Skin of body (tissue), 1 donor: ENCODE measurements at regions not wholly inside any gene's neighbourhood (a gene's known extent, or its start where the extent isn't known, plus 50 kb on each side); places are given as distances from the start of the nearest gene placed in this dataset.
"Not testable (repeated sequence)": the region's sequence is repeated elsewhere in the genome, so short reads cannot be mapped to it uniquely, and the experiment has no call there.

Experiments used
- DNase-seq: peaks from one replicate; lab custom pipeline; 2025; lab: John Stamatoyannopoulos, UW

DNA sequence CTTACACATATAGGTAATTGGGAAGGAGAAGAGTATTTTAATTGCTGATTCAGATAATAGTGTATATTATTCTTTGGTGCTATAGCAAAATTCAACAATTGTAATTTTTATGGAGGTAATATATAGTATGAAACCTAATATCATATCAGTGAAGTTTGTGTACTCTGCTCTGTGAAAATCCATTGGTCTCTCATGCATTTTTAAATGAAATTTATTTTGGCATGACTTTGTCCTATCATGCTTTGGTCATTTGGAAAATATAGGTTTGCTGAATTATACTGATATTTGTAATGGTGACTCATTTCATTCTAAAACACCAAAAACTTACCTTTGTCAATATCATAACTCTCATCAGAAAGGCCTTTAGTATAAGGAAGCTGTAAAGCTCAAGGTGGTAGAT, 962.0 kb upstream of the NOVA1 start:
- no peak for DNase-seq

DNA sequence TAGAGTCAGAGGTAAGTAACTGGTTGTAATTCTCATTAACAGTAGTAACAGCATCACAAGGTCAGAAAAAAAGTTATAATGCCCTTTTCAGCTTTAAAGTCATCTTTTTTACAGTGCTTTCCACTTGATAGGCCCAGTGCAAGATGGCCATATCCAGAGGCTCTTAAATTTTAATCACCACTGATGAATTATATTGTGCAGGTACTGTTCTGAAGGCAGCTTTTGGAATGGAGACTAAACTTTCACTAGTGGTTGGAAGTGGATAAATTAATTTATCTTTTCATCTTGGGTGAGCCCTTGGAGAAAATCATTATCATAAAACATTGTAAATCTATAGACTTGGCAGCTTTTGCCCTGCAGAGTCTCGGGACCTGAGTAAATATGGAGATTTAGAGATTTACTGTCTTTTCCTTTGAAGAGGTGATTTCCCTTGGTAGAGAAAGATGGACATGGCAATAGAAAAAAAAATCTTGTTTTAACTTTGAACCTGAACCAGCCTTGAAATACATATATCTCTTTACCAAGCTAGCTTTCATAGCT, 969.1 kb upstream of the NOVA1 start:
- DNase-seq: no peak

DNA sequence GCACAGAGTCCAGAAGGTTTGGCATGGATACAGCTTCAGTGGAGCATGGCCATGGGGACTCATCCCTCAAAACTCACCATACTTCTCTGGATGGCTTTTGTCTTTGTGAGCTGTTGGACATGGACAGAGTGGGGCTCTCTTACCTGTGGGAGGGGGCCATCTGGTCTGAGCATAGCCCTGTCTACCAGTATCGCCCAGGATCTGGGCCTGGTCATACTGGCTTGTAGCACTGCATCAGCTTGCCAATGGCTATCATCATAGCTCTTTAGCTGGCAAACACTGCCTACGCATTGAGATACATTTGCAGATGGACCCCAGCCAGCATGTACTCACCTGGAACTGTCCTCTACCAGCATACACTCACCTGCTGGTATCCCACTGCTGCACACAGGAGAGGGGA, 975.2 kb upstream of the NOVA1 start:
- DNase-seq: no peak

DNA sequence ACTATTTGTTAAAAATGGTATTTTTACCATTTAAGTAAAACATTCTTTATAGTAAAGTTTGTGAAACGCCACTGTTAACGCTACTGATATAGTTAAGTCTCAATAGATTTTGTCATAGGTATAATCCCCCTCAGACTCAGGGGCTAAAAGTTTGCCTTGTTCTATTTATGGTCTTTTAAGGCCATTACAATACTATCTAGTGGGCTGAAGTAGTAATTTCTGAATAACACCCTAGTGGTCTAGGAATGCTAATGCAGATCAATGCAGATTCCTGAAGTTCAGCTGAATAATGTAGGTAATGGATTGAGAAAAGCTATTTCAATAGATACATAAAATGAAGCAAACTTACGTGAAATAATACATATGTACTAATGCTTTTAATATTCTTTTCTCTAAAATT, 989.3 kb upstream of the NOVA1 start:
- DNase-seq: no peak

DNA sequence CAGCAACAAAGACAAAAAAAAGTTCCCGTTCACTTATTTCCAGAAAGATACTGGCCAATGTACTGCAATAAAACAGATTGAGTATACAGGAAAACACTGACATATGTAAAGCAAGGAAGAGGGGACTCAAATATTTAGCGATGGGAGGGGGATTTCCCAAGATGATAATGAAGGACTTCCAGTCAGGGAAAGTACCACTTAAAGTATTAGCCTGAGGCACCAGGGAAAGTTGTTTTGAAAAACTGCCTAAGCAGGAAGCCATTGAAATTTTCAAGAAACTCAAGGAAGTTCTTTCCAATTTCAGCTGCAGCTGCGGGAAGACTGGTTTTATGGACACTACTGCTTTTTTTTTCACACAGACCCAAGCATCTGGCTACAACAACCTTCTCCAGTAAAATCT, 1007.4 kb upstream of the NOVA1 start:
- peak; percentile 72 for DNase-seq

DNA sequence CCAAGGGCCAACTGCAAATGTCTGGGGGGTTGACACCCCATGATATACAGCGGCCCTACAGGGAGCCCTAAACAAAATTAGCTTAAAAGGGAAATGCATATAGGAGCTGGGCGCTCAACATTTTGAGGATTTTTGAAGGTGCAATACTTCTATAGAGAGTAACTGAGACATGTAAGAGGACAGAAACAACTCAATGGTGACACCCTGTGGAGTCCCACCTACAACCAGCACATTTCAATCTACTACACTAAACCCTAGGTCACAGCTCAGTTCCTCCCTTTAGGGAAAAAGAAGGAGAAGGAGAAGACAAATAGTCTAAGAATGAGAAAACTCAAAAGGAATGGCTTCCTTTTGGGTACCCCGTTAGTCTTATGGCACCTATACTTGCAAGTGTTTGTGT, 1010.5 kb upstream of the NOVA1 start:
- DNase-seq: no peak

DNA sequence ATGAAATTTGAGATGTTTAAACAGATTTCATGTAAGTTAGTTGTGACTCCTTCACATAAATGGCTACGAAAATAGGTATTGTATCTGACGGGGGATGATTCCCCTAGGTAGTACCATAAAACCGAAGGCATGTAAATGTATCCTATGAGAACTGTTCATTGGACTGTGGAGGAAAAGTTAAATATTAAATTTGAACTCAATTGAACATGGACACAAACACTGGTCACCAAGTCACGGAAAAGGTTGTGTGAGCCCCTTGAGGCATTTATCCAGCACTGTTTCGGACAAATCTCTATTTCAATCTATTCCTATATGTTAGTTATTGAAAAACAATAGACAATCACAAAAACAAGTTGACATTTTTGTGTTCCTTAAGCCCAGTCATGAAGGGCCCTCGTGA, 1014.3 kb upstream of the NOVA1 start:
- no peak for DNase-seq

DNA sequence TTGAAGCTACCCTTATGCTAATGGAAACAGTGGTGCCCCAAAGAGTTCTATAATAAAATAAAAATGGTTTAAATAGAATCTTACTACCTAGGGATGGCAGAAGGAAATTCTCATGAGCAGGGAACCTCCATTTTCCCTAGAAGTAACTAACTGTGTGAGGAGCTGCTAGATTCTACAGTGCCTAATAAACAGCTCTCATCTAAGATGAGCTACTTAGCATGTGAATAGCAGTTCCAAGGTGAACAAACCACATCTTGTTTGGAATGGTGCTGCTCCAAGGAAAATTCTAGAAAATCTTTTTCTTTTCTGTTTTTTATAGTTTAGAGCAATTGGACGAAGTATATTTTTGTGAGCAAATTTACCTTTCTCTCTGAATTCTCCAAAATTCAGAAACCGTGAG, 1015.3 kb upstream of the NOVA1 start:
- no peak for DNase-seq

DNA sequence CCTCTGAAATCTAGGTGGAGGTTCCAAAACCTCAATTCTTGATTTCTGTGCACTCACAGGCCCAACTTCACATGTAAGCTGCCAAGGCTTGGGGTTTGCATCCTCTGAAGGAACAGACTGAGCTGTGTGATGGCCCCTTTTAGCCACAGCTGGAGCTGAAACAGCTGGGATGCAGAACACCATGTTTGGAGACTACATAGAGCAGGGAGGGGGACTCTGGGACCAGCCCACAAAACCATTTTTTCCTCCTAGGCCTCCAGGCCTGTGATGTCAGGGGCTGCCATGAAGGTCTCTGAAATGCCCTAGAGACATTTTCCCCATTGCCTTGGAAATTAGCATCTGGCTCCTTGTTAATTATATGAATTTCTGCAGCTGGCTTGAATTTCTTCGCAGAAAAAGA, 1025.9 kb upstream of the NOVA1 start:
- no peak for DNase-seq

DNA sequence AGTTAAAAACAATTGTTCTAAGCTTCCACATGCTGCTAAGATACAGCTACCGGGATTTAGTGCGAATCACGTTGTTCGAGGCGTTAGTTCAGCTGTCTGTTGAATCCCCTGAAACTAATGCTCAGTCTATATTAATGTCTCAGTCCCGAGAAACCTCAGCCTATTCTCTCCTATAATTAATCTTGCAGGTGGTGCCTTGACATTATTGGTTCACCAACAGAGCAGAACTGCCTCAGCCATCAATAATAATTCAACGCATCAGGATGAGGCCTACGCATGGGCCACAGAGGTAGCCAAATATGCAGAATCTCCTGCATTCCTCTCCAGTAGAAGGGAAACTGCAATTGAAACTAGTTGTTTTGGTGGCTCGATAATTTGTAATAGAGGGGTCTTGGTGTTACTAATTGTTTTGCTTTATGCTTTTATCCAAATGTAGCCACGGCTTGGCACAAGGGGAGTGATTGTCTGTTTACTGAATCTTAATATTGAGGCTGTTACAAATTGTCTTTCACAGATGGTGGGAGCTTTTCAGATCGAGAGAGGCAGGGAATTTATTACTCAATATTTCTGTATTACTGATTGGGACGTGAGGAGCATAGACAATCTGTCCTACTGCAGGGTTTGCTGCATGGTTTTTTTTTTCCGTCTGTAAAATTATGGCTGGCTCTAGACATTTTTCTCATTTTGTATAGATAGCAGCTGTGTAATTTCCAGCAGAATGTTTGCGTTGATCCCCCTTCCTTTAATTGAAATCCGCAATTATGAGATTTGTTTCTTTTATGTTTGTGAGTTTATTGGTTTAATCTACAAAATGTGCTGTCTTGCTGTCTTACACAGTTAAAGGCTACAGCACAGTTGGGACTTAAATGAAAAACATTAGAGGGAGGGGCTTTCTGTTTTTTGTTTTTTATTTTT, 1036.5 kb upstream of the NOVA1 start:
- no peak for DNase-seq

DNA sequence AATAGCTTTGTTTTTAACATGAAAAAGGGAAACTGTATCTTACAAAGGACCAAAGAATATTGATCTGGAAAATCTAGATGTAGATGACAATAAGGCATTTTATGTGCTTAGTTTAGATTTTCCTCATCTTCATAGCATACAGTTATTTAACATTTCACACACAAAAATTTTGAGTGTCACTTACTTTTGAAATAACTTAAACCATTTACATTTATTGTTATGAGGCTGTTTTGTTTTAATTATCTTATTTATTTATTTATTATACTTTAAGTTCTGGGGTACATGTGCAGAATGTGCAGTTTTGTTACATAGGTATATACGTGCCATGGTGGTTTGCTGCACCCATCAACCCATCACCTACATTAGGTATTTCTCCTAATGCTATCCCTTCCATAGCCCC, 1042.9 kb upstream of the NOVA1 start:
- DNase-seq: not testable (repeated sequence)

DNA sequence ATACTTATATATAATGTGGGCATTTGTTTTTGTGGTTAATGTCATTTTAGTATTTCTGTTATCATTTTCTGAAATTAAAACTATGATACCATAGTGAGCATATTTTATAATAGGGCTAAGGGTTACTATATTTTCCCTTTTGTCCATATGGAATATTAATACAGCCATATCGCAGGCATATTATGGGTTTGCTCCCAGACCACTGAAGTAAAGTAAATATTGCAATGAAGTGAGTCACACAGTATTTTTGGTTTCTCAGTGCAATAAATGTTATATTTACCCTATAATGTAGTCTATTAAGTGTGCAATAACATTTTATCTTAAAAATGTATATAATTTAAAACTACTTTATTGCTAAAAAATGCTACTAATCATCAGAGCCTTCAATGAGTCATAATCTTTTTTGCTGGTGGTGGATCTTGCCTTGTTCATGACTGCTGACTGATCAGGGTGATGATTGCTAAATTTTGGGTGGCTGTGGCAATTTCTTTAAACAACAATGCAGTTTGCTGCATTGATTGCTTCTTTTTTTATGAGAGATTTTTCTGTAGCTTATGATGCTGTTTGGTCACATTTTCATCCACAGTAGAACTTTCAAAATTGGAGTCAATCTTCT, 1044.5 kb upstream of the NOVA1 start:
- DNase-seq: no peak

DNA sequence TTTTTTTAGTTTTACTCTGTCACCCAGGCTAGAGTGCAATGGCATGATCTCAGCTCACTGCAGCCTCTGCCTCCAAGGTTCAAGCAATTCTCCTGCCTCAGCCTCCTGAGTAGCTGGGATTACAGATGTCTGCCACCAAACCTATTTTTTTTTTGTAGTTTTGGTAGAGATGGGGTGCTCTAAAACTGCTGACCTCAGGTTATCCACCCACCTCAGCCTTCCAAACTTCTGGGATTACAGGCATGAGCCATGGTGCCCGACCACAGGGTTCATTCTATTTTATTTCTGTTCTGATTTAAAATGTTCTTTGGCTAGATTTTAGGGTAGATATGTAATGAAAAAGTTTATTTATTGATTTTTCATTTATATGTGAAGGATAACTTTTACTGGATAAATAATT, 1062.8 kb upstream of the NOVA1 start:
- no peak for DNase-seq

DNA sequence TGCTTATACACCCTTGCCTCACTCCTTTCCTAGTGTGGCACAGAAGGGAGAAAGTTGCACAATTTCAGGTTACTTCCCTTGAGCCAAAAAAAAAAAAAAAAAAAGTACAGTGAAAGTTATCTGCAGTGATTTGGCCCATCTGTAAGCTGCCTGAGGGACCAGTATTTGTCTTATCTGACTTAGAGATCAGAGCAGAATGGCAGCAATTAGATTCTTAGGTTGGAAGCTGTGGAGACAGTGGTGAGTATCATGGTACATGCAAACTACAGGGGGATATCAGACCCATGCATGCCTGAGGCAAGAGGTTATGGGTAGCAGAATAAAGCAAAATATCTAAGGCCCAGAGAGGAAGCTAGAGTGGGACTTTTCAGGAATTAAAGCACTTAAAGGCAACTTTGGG, 1070.7 kb upstream of the NOVA1 start:
- DNase-seq: no peak

DNA sequence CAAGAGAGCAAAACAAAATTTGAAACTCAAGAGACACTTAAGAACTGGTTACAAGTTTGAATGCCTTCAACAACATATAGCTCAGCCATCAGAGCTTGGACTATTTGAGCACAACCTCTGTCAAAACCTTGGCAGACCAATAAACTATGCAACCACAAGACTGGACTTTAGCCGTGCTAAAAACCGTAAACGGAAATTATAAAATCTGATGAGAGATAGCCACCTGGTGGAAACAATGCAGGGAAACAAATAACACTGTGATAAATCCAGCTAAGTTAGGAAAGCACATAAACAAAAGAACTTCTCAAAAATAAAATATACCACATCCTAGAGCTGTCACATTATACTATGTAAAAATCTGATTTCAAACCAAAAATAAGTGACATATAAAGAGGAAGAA, 1074.2 kb upstream of the NOVA1 start:
- no peak for DNase-seq

DNA sequence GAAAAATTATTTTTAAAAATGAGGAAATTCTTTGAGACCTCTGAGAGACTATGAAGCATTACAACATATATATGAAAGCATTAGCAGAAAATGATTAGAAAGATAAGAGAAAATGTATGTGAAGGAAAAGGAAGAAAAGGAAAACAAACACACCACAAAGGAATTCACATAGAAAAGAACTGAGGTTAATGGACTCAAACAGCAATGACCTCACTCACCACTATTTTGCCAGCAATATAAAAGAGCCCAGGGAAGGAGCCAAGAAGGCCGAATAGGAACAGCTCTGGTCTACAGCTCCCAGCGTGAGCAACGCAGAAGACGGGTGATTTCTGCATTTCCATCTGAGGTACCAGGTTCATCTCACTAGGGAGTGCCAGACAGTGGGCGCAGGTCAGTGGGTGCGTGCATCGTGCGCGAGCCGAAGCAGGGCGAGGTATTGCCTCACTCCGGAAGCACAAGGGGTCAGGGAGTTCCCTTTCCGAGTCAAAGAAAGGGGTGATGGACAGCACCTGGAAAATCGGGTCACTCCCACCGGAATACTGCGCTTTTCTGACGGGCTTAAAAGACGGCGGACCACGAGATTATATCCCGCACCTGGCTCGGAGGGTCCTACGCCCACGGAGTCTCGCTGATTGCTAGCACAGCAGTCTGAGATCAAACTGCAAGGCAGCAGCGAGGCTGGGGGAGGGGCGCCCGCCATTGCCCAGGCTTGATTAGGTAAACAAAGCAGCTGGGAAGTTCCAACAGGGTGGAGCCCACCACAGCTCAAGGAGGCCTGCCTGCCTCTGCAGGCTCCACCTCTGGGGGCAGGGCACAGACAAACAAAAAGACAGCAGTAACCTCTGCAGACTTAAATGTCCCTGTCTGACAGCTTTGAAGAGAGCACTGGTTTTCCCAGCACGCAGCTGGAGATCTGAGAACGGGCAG, 1075.2 kb upstream of the NOVA1 start:
- not testable (repeated sequence) for DNase-seq

DNA sequence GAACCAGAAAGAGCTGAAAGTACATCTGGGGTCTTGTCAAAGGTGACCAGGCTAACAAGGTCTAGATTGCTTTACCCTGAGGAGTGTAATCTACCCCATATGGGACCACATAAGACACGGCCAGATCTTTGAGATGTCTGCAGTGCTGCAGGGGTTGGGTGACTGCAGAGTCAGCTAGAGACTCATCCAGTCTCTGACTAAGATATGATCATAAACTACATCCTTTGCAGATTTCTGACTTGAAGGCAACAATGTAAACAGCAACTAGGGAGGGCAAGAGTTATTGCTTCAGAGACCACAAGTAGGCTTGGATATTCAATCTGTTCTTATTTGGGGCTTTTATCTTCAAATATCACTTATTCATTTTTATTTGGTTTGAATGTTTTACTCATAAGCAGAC, 1080.5 kb upstream of the FOXG1 start:
- no peak for DNase-seq

DNA sequence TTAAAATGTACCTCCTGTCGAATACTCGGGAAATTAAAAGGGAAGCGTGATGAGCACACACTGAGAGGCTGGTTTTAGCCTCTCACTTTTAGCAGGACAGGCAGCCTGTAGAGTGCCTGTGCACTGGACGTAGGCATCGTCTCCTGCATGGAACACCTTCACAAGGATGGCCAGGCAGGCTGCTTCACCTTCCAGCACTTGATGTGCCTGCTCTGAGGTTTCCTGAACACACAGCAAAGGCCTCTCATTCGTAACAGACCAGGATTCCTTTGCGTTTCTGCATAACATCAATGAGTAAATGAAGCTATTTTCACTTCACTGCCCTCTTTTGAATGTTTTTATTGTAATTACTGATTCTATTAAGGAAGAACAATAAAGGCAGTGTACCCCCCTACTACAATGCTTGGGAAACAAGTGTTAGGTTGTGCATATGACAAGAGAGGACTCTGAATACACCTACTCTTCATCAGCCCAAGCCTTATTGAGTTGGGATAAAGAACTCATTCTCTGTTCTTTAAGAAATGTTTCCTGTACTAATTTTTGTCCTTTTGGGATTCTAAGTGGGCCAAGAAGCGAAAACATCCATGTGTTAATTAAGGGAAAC, 1077.6 kb upstream of the FOXG1 start:
- no peak for DNase-seq

DNA sequence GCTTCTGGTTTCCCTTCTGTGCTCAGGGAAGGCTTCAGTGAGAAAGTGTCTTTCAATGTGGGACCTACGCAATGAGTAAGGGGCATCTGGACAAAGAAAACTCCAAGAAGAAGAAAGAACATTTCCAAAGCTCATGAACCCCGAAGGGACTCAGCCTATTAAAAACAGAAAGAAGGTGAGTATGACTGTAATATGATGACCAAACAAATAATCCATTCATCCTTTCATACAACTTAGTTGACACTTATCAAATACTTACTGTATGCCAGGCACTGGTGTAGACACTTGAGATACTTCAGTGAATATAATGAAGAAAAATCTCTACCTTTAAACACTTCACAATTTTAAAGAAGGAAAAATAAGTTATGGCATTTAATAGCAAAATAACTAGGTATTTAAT, 1054.2 kb upstream of the FOXG1 start:
- no peak for DNase-seq

DNA sequence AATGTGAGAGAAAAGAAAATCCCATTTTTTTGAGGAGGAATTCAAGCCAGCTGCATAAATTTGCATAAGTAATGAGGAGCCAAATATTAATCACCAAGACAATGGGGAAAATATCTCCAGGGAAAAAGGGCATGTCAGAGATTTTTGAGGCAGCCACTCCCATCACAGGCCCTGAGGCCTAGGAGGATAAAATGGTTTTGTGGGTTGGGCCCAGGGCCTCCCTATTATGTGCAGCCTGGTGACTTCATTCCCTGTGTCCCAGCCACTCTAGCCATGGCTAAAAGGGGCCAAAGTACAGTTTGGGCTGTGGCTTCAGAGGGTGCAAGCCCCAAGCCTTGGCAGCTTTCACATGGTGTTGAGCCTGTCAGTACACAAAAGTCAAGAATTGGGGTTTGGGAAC, 1051.0 kb upstream of the FOXG1 start:
- DNase-seq: no peak

DNA sequence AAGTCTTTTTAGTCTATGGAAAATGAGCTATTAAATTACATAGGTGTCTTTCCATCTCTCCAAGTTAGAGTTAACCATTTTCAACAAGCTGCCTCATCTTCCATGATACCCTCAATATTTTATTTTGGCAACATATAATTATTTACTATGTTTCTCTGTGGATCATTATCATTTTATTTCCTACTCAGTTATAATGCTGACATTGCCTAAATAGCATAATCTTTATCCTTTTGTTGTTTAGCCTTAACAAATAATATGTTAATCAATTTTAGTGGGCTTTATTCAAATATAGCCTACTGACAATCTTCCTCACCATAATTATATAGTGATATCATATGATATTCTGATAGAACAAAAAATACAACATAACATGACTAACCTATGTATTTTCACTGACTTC, 1044.8 kb upstream of the FOXG1 start:
- no peak for DNase-seq
